ENCODE measurements at regions not wholly inside any gene's neighbourhood (a gene's known extent, or its start where the extent isn't known, plus 50 kb on each side); places are given as distances from the start of the nearest gene placed in this dataset.

GRCh38 chr2:200758341-200758740 is 53.4 kb upstream of the BZW1 start:
- TF ChIP-seq, protein P1, sequence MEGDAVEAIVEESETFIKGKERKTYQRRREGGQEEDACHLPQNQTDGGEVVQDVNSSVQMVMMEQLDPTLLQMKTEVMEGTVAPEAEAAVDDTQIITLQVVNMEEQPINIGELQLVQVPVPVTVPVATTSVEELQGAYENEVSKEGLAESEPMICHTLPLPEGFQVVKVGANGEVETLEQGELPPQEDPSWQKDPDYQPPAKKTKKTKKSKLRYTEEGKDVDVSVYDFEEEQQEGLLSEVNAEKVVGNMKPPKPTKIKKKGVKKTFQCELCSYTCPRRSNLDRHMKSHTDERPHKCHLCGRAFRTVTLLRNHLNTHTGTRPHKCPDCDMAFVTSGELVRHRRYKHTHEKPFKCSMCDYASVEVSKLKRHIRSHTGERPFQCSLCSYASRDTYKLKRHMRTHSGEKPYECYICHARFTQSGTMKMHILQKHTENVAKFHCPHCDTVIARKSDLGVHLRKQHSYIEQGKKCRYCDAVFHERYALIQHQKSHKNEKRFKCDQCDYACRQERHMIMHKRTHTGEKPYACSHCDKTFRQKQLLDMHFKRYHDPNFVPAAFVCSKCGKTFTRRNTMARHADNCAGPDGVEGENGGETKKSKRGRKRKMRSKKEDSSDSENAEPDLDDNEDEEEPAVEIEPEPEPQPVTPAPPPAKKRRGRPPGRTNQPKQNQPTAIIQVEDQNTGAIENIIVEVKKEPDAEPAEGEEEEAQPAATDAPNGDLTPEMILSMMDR (IDR thresholded peaks at IDR 0.05; ENCODE audit: poor library complexity), result no peak
- TF ChIP-seq EZH2 (IDR thresholded peaks at IDR 0.05; ENCODE audit: borderline replicate concordance), result no peak
- no peak for TF ChIP-seq EZH2phosphoT487 (IDR thresholded peaks at IDR 0.05; ENCODE audit: low read depth, severe bottlenecking, unreplicated experiment)

Data from hepatocyte (in vitro differentiated cells).